Thyroid gland (tissue), 4 donors: ENCODE measurements at regions not wholly inside any gene's neighbourhood (a gene's known extent, or its start where the extent isn't known, plus 50 kb on each side); places are given as distances from the start of the nearest gene placed in this dataset.

Source experiments
- POLR2A ChIP-seq, 2 donors: fragments of 450-650 bp; IDR thresholded peaks; one replicate each; pipeline ENCODE4 v1.6.1; 2017; ENCODE audit warnings: antibody characterized with exemption in 2 of 2, mild to moderate bottlenecking in 2 of 2, moderate library complexity in 1 of 2
- TF ChIP-seq, protein P1 (sequence below), 6 experiments: fragments of 200-600 bp in 3 of 6; fragments of 450-650 bp in 3 of 6; sonication (generic) in 3 of 6; IDR thresholded peaks; one replicate each; pipeline ENCODE4 v1.5.1; 2016 to 2019; ENCODE audit warnings: antibody characterized with exemption in 6 of 6, mild to moderate bottlenecking in 2 of 6, inconsistent platforms in 1 of 6, moderate library complexity in 1 of 6

- TF ChIP-seq, protein P1, sequence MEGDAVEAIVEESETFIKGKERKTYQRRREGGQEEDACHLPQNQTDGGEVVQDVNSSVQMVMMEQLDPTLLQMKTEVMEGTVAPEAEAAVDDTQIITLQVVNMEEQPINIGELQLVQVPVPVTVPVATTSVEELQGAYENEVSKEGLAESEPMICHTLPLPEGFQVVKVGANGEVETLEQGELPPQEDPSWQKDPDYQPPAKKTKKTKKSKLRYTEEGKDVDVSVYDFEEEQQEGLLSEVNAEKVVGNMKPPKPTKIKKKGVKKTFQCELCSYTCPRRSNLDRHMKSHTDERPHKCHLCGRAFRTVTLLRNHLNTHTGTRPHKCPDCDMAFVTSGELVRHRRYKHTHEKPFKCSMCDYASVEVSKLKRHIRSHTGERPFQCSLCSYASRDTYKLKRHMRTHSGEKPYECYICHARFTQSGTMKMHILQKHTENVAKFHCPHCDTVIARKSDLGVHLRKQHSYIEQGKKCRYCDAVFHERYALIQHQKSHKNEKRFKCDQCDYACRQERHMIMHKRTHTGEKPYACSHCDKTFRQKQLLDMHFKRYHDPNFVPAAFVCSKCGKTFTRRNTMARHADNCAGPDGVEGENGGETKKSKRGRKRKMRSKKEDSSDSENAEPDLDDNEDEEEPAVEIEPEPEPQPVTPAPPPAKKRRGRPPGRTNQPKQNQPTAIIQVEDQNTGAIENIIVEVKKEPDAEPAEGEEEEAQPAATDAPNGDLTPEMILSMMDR (IDR thresholded peaks at IDR 0.05): no peak
- TF ChIP-seq POLR2A (IDR thresholded peaks at IDR 0.05): no peak
Measured at GRCh38 chr14:48373981-48374380, 698.6 kb upstream of the MDGA2 start.
